T-helper 1 cell (primary cell): ENCODE measurements at regions not wholly inside any gene's neighbourhood (a gene's known extent, or its start where the extent isn't known, plus 50 kb on each side); places are given as distances from the start of the nearest gene placed in this dataset.

Source experiments
- DNase-seq, 5 donors: peaks; one replicate each; pipeline ENCODE4 v3.0.0-alpha.2; 2012 to 2020

- no peak for DNase-seq
These were observed 246.7 kb upstream of the EPHA4 start for GRCh38 chr2:221818616-221819320.

GRCh38 chr2:221817878-221818277, 245.8 kb upstream of the EPHA4 start:
- DNase-seq = no peak

GRCh38 chr2:221817052-221817451, 244.9 kb upstream of the EPHA4 start:
- DNase-seq = no peak

- DNase-seq = no peak
These were observed 244.5 kb upstream of the EPHA4 start for GRCh38 chr2:221816566-221816965.

- no peak for DNase-seq
These were observed 238.5 kb upstream of the EPHA4 start for GRCh38 chr2:221810650-221811049.

GRCh38 chr2:221810245-221810644, 238.1 kb upstream of the EPHA4 start:
- DNase-seq = no peak

GRCh38 chr2:221808488-221808887, 236.4 kb upstream of the EPHA4 start:
- DNase-seq = no peak

- no peak for DNase-seq
These were observed 235.6 kb upstream of the EPHA4 start for GRCh38 chr2:221807706-221808105.

GRCh38 chr2:221802089-221802488, 230.0 kb upstream of the EPHA4 start:
- no peak for DNase-seq

GRCh38 chr2:221792971-221793521, 220.9 kb upstream of the EPHA4 start:
- no peak for DNase-seq

GRCh38 chr2:221791844-221792243, 219.7 kb upstream of the EPHA4 start:
- no peak for DNase-seq

- no peak for DNase-seq
These were observed 215.5 kb upstream of the EPHA4 start for GRCh38 chr2:221787561-221787960.

- DNase-seq = no peak
These were observed 214.3 kb upstream of the EPHA4 start for GRCh38 chr2:221786297-221786926.

GRCh38 chr2:221780281-221780688, 208.2 kb upstream of the EPHA4 start:
- DNase-seq = no peak

GRCh38 chr2:221779614-221780067, 207.5 kb upstream of the EPHA4 start:
- DNase-seq = no peak

GRCh38 chr2:221778025-221778424, 205.9 kb upstream of the EPHA4 start:
- DNase-seq = no peak

- DNase-seq = no peak
These were observed 205.0 kb upstream of the EPHA4 start for GRCh38 chr2:221777119-221777518.

GRCh38 chr2:221775096-221775495, 203.0 kb upstream of the EPHA4 start:
- DNase-seq = no peak

- no peak for DNase-seq
These were observed 202.0 kb upstream of the EPHA4 start for GRCh38 chr2:221774136-221774535.

- no peak for DNase-seq
These were observed 199.2 kb upstream of the EPHA4 start for GRCh38 chr2:221771297-221771696.

- DNase-seq = no peak
These were observed 195.3 kb upstream of the EPHA4 start for GRCh38 chr2:221767106-221768012.

GRCh38 chr2:221762496-221762895, 190.4 kb upstream of the EPHA4 start:
- DNase-seq = no peak

GRCh38 chr2:221761260-221761659, 189.2 kb upstream of the EPHA4 start:
- DNase-seq = no peak
